Astrocyte of the cerebellum (primary cell): ENCODE measurements at regions not wholly inside any gene's neighbourhood (a gene's known extent, or its start where the extent isn't known, plus 50 kb on each side); places are given as distances from the start of the nearest gene placed in this dataset.

Experiments used
- DNase-seq: peaks from one replicate; pipeline ENCODE4 v3.0.0-alpha.2; 2011; ENCODE audit warnings: low read depth
- H3K4me3 ChIP-seq: 2 replicates; pipeline ENCODE4 v1.5.1; 2011; ENCODE audit warnings: mild to moderate bottlenecking, low read depth, low read length, moderate library complexity
- in situ Hi-C: cut with HindIII; loops from 2 replicates; pipeline ENCODE4 v1.10.0; 2017; ENCODE audit warnings: low sequenced_read_pairs
- TF ChIP-seq, protein P1 (sequence below): IDR thresholded peaks from 2 replicates; pipeline ENCODE4 v1.5.1; 2012; ENCODE audit warnings: low read length, low read depth, moderate library complexity, mild to moderate bottlenecking; ENCODE audit errors: missing control alignments

DNA sequence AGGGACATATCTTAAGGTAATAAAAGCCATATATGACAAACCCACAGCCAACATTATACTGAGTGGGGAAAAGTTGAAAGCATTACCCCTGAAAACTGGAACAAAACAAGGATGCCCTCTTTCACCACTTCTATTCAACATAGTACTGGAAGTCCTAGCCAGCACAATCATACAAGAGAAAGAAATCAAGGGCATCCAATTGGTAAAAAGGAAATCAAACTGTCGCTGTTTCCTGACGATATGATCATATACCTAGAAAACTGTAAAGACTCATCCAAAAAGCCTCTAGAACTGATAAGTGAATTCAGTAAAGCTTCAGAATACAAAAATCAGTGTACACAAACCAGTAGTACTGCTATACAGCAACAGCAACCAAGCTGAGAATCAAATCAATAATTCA is 53.8 kb upstream of the PSME4 start:
- H3K4me3 ChIP-seq: no peak overlapping the region
- in situ Hi-C loops: no loop called here
- TF ChIP-seq, protein P1, sequence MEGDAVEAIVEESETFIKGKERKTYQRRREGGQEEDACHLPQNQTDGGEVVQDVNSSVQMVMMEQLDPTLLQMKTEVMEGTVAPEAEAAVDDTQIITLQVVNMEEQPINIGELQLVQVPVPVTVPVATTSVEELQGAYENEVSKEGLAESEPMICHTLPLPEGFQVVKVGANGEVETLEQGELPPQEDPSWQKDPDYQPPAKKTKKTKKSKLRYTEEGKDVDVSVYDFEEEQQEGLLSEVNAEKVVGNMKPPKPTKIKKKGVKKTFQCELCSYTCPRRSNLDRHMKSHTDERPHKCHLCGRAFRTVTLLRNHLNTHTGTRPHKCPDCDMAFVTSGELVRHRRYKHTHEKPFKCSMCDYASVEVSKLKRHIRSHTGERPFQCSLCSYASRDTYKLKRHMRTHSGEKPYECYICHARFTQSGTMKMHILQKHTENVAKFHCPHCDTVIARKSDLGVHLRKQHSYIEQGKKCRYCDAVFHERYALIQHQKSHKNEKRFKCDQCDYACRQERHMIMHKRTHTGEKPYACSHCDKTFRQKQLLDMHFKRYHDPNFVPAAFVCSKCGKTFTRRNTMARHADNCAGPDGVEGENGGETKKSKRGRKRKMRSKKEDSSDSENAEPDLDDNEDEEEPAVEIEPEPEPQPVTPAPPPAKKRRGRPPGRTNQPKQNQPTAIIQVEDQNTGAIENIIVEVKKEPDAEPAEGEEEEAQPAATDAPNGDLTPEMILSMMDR: no peak
- no peak for DNase-seq

DNA sequence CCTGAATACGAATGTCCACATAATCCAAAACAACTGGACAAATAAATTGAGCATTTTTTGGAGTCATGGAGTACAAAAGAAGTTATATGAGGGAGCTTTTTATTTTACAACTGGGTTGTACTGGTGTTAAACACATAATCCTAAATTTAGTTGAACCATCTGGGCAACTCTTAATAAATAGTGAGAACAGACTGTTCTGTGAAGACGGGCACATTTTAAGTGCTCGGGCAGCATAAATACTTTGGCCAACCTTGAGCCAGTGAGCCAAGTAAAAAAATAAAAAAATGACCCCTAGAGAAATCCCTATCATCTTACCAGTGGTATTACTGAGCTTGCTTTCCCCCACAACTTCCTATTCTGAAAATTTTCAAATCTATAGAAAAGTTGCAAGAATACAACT is 50.9 kb upstream of the PSME4 start:
- in situ Hi-C loops: no loop called here

DNA sequence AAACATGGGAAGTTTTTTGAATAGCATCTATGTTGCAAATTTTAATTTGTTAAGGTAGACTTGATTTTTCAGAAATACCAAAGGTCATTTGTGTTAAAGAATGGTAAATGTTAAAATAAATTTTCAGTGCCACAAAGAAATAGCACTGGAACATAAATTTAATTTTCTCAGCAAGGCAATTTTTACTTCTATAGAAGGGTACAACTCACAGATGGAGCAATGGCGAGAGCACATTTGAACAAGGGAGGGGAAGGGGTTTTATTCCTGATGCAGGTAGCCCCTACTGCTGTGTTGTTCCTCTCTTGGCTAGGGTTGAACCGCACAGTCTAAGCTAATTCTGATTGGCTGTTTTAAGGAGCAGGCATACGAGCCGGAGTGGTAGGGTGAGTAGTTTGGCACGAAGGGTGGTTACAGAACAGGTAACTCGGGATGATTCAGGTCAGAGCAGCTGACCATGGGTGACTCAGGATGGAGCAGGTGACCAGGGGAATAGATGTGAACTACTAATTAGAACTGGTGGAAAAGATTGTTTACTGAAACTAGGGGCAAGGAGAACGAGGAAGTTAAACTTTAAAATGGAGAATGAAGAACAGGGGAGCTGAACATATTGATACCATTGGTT is 50.1 kb upstream of the PSME4 start:
- no peak for DNase-seq
- TF ChIP-seq, protein P1: no peak
- H3K4me3 ChIP-seq: no peak overlapping the region
- in situ Hi-C loops: no loop called here

More for the DNA sequence above, 50.9 kb upstream of the PSME4 start:
- H3K4me3 ChIP-seq: no peak overlapping the region
- TF ChIP-seq, protein P1: no peak
- no peak for DNase-seq
